D341Med (cell line): ENCODE measurements at regions not wholly inside any gene's neighbourhood (a gene's known extent, or its start where the extent isn't known, plus 50 kb on each side); places are given as distances from the start of the nearest gene placed in this dataset.
"Not testable (repeated sequence)": the region's sequence is repeated elsewhere in the genome, so short reads cannot be mapped to it uniquely, and the experiment has no call there.

ENCODE experiments used
- DNase-seq: peaks from one replicate; pipeline ENCODE4 v3.0.0; 2012; ENCODE audit warnings: low spot score

GRCh38 chr3:101138817-101139216 is 145.6 kb upstream of the ABI3BP start:
- no peak for DNase-seq

GRCh38 chr3:101134331-101134730 is 141.1 kb upstream of the ABI3BP start:
- DNase-seq: no peak

GRCh38 chr3:101133652-101134051 is 140.4 kb upstream of the ABI3BP start:
- DNase-seq: no peak

- not testable (repeated sequence) for DNase-seq
Measured at GRCh38 chr3:101133197-101133596, 140.0 kb upstream of the ABI3BP start.

GRCh38 chr3:101131767-101132166 is 138.5 kb upstream of the ABI3BP start:
- no peak for DNase-seq

- DNase-seq: no peak
Measured at GRCh38 chr3:101128786-101129185, 135.6 kb upstream of the ABI3BP start.

GRCh38 chr3:101128001-101128400 is 134.8 kb upstream of the ABI3BP start:
- no peak for DNase-seq

- DNase-seq: no peak
Measured at GRCh38 chr3:101124125-101124524, 130.9 kb upstream of the ABI3BP start.

GRCh38 chr3:101123081-101123480 is 129.9 kb upstream of the ABI3BP start:
- no peak for DNase-seq

GRCh38 chr3:101122681-101123080 is 129.5 kb upstream of the ABI3BP start:
- DNase-seq: no peak

- DNase-seq: no peak
Measured at GRCh38 chr3:101120039-101120438, 126.8 kb upstream of the ABI3BP start.

- DNase-seq: no peak
Measured at GRCh38 chr3:101119535-101119934, 126.3 kb upstream of the ABI3BP start.

GRCh38 chr3:101117980-101118379 is 124.8 kb upstream of the ABI3BP start:
- no peak for DNase-seq

- no peak for DNase-seq
Measured at GRCh38 chr3:101117465-101117864, 124.2 kb upstream of the ABI3BP start.

GRCh38 chr3:101110295-101110694 is 117.1 kb upstream of the ABI3BP start:
- DNase-seq: not testable (repeated sequence)

- DNase-seq: no peak
Measured at GRCh38 chr3:101104321-101104720, 111.1 kb upstream of the ABI3BP start.

- DNase-seq: no peak
Measured at GRCh38 chr3:101102678-101103296, 109.6 kb upstream of the ABI3BP start.

- no peak for DNase-seq
Measured at GRCh38 chr3:101100361-101101009, 107.3 kb upstream of the ABI3BP start.

GRCh38 chr3:101099791-101100190 is 106.6 kb upstream of the ABI3BP start:
- no peak for DNase-seq

GRCh38 chr3:101096444-101096843 is 103.2 kb upstream of the ABI3BP start:
- DNase-seq: no peak

GRCh38 chr3:101095693-101096430 is 102.6 kb upstream of the ABI3BP start:
- no peak for DNase-seq

- no peak for DNase-seq
Measured at GRCh38 chr3:101091489-101091888, 98.3 kb upstream of the ABI3BP start.

GRCh38 chr3:101085752-101086151 is 92.5 kb upstream of the ABI3BP start:
- DNase-seq: no peak
